ENCODE measurements at regions not wholly inside any gene's neighbourhood (a gene's known extent, or its start where the extent isn't known, plus 50 kb on each side); places are given as distances from the start of the nearest gene placed in this dataset.

DNA sequence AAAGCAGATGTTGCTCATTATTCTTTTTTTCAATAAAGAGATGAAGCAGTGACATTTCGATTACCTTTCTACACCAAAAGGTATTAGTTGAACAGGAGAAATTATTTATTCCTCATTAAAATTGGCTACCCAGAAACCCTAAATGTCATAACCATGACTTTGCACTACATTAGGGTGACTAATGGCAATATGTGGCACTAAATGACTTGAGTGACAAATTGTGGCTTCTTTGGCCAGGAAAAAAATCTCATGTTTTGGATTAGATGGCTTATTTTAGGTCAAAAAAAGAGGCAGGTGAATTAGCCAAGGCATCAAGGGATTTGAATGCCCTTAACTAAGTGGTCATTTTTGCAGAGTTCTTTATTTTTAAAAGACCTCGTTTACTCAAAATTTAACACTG lies 353.9 kb downstream of the NDFIP2 start:
- TF ChIP-seq, protein P1, sequence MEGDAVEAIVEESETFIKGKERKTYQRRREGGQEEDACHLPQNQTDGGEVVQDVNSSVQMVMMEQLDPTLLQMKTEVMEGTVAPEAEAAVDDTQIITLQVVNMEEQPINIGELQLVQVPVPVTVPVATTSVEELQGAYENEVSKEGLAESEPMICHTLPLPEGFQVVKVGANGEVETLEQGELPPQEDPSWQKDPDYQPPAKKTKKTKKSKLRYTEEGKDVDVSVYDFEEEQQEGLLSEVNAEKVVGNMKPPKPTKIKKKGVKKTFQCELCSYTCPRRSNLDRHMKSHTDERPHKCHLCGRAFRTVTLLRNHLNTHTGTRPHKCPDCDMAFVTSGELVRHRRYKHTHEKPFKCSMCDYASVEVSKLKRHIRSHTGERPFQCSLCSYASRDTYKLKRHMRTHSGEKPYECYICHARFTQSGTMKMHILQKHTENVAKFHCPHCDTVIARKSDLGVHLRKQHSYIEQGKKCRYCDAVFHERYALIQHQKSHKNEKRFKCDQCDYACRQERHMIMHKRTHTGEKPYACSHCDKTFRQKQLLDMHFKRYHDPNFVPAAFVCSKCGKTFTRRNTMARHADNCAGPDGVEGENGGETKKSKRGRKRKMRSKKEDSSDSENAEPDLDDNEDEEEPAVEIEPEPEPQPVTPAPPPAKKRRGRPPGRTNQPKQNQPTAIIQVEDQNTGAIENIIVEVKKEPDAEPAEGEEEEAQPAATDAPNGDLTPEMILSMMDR (IDR thresholded peaks at IDR 0.05): no peak
- TF ChIP-seq POLR2A (IDR thresholded peaks at IDR 0.05) (no peak), EP300 (IDR thresholded peaks at IDR 0.05) (no peak)

Measured in ovary (tissue), 3 donors.